DMS 273 (cell line): ENCODE measurements at regions not wholly inside any gene's neighbourhood (a gene's known extent, or its start where the extent isn't known, plus 50 kb on each side); places are given as distances from the start of the nearest gene placed in this dataset.
A peak's percentile ranks its signal among the peaks of the same experiment; 100 is the strongest.
"Not testable (repeated sequence)": the region's sequence is repeated elsewhere in the genome, so short reads cannot be mapped to it uniquely, and the experiment has no call there.

Experiments used
- DNase-seq: peaks from one replicate; lab custom pipeline; 2025; ENCODE audit not compliant: unreplicated experiment; lab: John Stamatoyannopoulos, UW

DNA sequence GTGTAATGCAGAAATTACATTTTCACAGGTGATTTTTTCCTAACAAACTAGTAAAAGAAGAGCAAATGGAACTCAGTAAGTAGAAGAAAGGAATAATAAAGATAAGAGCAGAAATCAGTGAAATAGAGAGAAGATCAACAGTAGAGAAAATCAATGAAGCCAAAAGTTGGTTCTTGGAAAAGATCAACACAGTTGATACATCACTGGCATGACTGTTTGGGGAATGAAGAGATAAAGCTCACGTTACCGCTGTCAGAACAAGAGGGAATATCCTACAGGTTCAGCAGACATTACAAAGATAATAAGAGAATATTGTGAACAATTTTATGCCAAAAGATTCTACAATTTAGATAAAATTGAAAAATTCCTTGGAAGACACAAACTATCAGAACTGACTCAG lies 146.4 kb downstream of the ACTR3B start:
- DNase-seq, result no peak

DNA sequence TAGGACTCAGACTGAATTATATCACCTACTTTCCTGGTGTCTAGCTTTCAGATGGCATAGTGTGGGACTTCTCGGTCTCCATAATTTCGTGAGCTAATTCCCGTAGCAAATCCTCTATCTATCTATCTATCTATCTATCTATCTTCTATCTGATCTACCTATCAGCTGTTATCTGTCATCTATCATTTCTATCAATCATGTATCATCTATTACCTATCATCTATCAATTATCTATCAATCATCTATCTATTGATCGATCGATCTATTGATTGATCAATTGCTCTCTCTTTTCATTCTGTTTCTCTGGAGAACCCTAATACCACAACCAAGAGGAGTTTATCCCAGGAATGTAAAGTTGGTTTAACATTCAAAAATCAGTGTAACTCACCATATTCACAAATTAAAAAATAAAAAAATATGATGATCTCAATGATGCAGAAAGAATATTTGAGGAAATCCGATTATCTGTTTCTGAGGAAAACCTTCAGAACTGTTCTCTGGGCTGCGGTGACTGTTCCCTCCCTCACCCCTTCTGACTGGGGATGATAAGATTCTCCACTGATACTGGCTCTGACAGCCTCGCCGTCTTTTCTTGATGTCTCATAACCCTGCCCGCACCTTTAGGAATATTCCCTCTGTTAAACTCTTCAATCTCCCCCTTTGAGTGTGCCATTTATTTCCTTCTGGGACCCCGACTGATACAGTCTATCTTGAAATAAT lies 147.7 kb downstream of the ACTR3B start:
- DNase-seq, result no peak

DNA sequence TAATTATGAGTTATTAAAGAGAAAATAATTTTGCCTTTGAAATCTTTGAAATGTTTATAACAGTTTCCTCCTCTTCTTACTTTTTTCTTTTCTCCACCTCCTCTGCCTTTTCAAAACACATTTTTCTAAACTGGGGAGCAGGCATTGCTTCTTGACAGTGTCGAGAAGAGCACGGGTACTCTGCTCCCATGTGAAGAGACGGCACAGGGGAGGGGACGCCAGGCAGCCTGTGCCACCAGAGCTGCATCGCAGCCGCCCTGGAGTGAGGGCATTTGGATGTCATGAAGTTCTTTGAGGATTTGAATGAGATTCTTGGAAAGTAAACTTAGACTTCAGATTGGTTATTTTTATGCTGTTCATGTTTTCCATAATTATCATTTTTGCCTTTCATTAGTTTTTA lies 149.7 kb downstream of the ACTR3B start:
- no peak for DNase-seq

DNA sequence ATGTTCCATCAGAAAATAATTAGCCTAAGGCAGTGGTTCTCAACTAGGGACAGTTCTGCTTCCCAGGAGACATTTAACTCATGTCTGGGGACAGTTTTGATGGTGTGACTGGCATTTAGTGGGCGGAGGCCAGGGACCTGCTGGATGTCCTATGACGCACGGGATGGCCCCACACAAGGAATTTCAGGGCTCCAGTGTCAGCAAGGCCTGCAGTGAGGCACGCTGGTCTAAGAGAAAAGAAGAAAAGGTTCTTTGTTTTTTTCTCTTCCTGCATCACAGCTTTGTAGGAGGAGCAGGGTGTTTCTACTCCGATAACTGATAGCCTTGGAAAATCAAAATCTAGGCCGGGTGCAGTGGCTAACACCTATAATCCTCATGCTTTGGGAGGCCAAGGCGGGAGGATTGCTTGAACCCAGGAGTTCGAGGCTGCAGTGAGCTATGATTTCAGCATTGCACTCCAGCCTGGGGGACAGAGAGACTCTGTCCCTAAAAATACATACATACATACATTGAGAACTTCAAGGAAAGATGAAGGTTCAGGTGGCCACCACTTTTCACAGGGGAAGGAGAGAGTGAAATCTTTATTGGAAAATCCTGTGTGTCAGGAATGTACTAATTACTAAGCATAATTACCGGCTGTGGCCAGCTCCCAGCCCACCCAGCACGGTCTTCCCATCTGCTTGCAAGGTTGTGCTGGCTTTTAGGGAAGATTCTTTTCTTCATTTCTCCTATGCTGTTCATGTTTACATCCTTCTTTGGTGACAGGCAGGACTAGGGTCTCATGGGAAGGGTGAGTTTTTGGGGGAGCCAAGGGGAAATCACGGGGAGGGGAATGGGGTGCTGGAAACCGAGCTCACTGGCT lies 150.4 kb downstream of the ACTR3B start:
- no peak for DNase-seq

DNA sequence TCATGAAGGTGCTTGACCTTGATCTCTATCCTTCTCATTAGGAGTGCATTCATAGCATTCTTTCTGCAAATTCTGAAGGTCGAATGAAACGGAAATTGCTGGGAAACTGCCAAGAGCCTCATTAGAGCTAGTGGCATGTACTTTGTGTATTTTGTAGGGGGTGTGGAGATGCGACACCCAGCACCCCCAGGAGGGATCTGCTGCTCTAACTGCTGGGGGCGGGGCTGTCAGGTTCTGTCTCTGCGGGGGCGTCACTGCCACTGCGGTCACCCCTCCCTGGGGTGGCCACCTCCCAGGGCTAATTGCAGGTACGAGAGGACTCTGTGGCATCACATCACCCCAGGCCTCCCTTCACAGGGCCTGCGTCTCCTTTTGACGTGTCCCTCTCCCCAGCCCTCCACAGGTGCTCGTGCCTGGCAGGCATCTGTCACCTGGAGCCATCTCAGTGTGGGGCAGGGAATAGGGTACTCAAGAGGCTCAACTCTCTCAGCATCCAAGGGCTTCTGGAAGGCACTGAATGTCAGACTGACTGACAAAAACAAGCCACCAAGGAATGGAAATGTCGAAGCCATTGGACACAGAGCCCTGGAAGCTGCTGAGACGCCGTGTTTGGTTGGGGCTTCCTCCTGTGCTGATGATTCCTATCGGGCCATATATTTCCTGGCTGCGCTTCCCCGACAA lies 151.1 kb downstream of the ACTR3B start:
- no peak for DNase-seq

DNA sequence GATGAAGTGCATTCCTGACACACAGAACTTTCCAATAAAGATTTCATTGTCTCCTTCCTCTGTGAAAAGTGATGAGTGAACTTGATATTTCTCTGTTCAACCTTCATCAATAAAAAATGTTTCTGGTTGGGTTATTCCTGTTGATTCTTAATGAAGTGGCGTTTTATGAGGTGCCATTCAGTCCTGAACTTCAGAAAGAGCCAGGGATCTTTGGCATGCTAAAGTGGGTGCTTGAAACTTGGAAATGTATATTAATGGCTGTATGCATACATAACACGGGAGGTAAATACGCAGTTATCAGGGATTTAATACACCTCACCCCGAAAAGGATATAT lies 151.6 kb downstream of the ACTR3B start:
- DNase-seq, result no peak

DNA sequence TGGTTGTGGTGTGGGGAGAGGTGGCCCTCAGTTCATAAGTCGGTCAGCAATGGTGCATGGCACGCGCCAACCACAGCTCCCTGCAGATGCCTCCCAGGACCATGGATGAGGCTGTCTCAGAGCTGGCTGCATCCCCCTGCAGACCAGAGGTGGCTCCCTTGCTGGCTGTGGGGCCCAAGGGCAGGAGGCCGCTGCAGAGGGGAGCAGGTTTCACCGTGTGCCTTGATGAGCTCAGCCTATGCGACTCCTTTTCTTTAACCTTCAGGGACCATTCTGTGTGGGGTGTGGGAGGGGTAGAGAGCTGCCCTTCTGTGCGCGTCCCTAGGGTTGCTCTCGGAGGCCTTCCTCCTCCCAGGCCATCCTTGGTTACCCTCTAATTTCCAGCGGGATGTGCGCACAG lies 152.4 kb downstream of the ACTR3B start:
- no peak for DNase-seq

DNA sequence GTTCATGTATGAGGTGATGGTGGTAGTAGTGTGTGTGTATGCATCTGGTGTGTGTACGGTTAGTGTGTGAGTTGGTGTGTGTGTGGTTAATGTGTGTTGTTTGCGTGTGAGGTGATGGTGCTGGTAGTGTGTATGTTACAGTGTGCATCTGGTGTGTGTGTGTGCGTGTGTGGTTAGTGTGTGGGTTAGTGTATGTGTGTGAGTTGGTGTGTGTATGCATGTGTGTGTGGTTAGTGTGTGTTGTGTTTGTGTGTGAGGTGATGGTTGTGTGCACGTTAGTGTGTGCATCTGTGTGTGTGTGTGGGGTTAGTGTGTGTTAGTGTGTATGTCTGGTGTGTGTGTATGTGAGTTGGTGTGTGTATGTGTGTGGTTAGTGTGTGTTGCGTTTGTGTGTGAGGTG lies 153.0 kb downstream of the ACTR3B start:
- no peak for DNase-seq

DNA sequence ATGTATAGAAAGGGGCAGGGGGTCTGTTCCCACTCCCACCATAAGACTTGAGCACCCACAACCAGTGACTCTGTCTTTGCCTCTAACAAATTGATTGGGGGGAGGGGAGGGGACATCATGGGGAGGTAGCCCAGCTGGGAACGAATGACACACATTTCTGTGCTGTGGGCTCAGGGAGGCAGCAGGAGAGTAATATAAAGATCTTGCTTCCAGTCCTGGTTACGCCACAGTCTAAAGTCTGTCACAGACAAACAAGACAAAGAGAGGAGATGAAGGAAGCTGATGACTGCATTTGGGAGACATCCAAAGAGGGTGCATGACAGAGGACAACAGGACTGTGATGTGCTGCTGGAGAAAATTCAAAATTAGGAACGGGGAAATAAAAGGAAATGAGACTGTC lies 153.9 kb downstream of the ACTR3B start:
- DNase-seq, result no peak

DNA sequence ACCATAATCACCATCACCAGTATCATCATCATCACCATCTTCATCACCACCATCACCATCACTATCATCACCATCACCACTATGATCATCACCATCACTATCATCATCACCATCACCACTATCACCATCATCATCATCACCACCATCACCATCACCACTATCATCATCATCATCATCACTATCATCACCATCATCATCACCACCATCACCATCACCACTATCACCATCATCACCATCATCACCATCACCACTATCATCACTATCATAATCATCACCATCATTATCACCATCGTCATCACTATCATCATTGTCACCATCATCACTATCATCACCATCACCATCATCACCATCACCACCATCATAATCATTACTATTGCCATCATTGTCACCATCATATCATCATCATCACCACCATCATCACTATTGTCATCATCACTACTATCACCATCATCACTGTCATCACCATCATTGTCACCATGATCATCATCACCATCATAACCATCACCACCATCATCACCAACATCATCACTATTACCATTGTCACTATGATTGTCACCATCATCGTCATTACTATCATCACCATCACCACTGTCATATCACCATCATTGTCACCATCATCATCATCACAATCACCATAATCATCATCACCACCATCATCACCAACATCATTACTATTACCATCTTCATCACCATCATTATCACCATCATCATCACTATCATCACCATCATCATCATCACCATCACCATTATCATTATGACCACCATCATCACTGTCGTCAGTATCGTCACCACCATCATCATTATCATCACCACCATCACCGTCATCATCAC lies 154.7 kb downstream of the ACTR3B start:
- no peak for DNase-seq

DNA sequence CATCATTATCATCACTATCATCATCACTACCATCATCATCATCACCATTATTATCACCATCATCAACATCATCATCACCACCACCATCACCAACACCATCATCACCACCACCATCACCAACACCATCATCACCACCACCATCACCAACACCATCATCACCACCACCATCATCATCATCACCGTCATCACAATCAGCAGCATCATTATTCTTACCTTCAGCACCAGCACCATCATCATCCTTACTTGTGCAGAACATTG lies 155.2 kb downstream of the ACTR3B start:
- DNase-seq, result not testable (repeated sequence)

DNA sequence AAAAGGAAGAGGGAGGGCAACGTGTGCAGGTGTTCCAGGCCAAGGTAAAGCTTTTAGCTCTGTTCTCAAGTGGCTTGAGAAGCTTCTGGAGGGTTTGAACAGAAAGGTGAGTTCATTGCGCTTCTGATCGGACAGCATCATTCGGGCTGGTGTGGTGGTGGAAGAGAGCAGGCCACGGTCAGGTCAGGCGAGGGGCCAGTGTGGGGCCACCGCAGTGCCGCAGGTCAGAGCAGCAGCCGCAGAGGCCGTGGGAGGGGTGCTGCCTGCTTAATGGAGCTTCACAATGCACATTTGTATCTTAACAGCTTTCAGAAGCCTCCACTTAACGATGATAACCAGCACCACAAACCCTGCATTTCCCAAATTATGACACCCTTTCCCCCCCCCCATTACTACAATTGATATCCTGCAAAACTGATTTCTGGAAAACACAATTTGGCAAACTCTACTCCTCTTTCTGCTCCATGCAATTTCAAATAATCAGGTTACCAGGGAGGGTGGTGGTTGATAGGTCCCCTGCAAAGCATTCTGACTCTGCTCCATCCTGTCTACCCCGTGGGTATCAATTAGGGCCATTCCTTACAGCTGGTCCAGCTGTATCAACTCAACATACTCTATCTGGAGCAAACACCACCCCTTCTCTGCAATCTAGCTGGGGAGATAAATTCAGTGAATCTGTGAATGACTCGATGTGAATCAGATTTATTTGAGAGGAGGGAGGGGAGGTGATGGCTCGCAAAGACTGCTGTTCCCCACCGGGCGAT lies 162.9 kb downstream of the ACTR3B start:
- DNase-seq, result no peak

DNA sequence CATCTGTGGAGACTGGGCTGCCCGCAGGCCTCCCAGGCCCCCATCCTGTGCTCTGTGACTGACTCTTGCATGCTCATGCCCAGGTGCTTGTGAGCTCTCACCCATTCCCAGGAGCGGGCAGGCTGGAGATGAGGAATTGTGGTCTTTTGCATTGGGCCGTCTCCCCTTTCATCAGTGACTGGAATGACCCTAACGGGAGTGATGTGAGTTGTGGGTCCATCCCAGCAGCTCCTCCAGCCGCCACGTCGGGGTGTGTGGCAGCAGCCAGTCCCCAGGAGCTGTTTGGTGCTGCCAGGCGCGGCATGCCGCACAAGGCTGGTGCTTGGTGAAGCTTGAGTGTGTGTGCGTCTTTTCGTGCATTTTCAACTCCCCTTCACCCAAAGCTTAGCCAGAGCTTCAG lies 164.2 kb downstream of the ACTR3B start:
- no peak for DNase-seq

DNA sequence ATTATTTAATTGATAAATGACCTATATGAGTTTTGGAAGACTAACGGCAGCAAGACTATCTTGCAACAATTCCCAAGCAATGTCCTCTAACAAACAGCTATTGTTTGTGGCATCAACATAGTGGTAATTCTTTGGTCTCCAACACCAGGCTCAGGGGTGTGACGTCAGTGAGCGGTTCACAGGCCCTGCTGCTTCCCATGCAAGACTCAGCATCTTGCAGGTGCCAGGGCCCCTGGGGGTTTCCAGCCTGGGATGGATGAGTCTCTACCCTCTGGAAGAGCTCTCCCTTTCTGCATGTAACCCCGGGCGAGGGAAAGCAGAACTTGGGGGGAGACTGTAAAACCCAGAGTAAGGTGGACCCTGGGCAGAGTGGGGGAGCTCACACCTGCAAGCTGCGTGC lies 164.7 kb downstream of the ACTR3B start:
- DNase-seq, result no peak

DNA sequence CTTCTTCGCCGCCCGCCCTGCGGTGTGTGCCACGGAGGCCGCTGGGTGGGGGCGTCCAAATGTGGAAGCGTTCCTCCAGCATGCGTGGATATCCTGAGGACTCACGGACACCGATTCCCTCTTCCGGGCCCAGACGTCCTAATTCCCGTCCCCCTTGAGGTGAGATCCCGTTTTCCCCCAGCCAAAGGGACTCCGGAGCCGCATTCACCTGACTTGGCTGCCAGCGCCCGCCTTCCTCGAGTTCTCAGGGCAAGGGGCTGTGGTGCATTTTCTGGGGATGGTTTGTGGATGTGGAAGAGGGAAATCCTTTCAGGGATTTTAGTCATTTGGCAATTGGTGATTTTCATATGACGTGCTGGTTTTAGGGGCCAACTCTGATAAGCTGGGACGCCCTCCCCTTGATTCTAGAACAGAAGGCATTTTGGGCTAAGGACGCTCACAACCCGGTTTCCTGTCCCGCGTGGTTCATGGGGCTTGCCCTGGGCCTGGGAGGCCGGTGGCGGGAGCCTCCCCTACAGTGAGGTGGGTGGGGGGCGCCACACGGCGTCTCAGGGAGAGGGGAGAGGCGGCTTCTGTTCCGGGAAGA lies 165.4 kb downstream of the ACTR3B start:
- DNase-seq, result no peak

DNA sequence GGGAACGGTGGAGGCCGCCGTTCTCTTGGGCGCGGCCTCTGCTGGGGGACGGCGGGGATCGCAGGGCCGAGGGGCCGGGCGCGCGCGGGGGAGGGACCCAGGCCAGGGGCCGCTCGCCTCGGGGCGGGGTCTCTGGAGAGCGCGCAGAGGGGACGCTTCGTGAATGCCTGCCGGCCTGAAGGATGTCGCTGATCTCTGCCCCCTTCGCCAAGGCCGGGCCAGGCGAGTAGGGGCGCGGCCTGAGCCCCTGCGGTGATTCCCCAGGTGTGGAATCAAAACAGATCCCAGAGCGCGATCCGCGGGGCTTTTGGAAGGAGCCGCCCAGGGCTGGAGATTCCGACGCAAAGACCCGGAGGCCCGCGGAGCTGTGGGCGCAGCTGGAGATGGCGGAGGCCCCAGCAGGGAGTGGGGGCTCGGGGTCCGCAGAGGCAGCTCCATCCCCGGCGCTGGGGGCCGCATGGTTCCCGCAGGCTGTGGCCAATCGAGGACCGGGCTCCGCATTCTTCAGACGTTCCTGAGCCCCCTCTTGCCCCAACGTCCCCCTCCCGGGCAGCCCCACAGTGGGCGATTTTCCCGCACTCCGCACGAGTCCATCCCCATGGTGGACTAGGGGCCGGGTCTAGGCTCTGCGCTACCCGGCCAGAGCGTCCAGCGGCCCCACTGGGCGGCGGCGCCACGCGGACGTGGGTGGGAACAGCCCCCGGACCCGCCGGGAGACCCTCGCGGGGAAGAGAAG lies 166.0 kb downstream of the ACTR3B start:
- peak; percentile 69 for DNase-seq

DNA sequence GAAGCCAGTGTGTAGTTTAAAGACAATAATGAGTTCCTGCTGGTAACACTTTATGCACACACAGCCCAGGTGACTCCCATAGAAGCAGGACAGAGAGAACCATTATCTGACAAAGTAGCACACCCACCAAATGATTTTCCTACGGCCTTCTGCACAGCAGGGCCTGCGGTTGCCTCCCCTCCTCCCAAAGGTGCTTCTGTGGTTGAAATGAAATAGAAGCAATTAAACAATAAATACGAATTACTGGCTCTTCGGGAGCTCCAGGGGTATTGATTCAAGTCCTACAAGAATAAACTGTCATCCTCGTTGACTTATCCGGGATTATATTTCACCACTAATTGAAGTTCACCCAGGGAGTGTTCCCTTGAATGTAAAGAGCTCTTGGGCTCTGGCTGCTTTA lies 172.1 kb downstream of the ACTR3B start:
- no peak for DNase-seq

DNA sequence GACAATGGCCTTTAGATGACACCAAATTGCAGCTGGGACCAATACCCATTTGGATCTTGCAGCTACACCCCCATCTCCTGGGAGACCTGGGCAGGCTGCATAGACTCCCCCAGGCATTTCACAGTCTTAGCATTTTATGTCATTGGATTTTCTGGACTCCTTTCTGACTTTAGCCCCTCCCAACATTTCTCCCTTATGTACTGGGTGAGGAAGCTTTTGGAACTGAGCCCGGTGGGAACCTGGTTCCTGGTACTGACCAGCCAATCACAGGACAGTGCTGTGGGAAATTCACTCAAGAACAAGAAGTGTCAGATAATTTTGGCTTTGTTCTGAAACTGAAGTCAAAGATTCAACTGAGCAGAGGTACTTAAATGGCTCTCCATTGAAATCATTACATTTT lies 177.7 kb downstream of the ACTR3B start:
- DNase-seq, result no peak

DNA sequence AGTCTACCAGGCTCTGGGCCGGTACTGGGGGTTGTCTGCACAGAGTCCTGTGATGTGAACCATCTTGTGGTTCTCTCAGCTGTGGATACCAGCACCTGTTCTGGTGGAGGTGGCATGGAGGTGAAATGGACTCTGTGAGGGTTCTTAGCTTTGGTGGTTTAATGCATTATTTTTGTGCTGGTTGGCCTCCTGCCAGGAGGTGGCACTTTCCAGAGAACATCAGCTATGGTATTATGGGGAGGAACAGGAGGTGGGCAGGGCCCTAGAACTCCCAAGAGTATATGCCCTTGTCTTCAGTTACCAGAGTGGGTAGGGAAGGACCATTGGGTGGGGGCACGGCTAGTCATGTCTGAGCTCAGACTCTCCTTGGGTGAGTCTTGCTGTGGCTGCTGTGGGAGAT lies 187.1 kb downstream of the ACTR3B start:
- not testable (repeated sequence) for DNase-seq

DNA sequence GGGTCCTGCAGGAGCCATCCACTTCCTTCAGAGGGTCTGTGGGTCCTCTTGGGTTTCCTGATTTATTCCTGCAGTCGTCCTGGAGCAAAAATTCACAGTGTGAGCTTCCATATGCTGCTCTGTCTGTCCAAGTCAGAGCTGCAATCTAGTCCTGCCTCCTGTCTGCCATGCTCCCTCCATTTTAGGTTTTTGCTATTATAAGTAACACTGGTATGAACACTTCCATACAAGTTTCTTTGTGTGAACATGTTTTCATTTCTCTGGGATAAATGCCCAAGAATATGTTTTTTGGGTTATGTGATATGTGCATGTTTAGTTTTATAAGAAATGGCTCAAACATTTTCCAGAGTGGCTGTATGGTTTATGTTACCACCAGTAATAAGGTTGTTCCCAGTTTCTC lies 188.1 kb downstream of the ACTR3B start:
- no peak for DNase-seq
